ENCODE measurements at regions not wholly inside any gene's neighbourhood (a gene's known extent, or its start where the extent isn't known, plus 50 kb on each side); places are given as distances from the start of the nearest gene placed in this dataset.
"Not testable (repeated sequence)": the region's sequence is repeated elsewhere in the genome, so short reads cannot be mapped to it uniquely, and the experiment has no call there.

- no peak for DNase-seq
Measured at GRCh38 chr5:56763711-56764466, 51.5 kb upstream of the MAP3K1 start.

GRCh38 chr5:56763182-56763581, 52.2 kb upstream of the MAP3K1 start:
- no peak for DNase-seq

- DNase-seq, result no peak
Measured at GRCh38 chr5:56761151-56761885, 54.0 kb upstream of the MAP3K1 start.

GRCh38 chr5:56760723-56761122, 54.6 kb upstream of the MAP3K1 start:
- no peak for DNase-seq

- no peak for DNase-seq
Measured at GRCh38 chr5:56759521-56760216, 55.7 kb upstream of the MAP3K1 start.

GRCh38 chr5:56757077-56757476, 58.3 kb upstream of the MAP3K1 start:
- no peak for DNase-seq

GRCh38 chr5:56755036-56755555, 60.3 kb upstream of the MAP3K1 start:
- DNase-seq, result no peak

- not testable (repeated sequence) for DNase-seq
Measured at GRCh38 chr5:56753588-56753987, 61.8 kb upstream of the MAP3K1 start.

GRCh38 chr5:56751572-56752313, 63.6 kb upstream of the MAP3K1 start:
- DNase-seq, result no peak

GRCh38 chr5:56749842-56750241, 65.5 kb upstream of the MAP3K1 start:
- DNase-seq, result no peak

GRCh38 chr5:56746553-56747339, 68.6 kb upstream of the MAP3K1 start:
- no peak for DNase-seq

- DNase-seq, result no peak
Measured at GRCh38 chr5:56745864-56746263, 69.5 kb upstream of the MAP3K1 start.

- no peak for DNase-seq
Measured at GRCh38 chr5:56740868-56741267, 74.5 kb upstream of the MAP3K1 start.

- DNase-seq, result no peak
Measured at GRCh38 chr5:56739990-56740389, 75.4 kb upstream of the MAP3K1 start.

- no peak for DNase-seq
Measured at GRCh38 chr5:56737951-56738606, 77.3 kb upstream of the MAP3K1 start.

GRCh38 chr5:56737002-56737621, 78.2 kb upstream of the MAP3K1 start:
- no peak for DNase-seq

GRCh38 chr5:56735849-56736641, 79.3 kb upstream of the MAP3K1 start:
- no peak for DNase-seq

GRCh38 chr5:56734091-56734694, 81.2 kb upstream of the MAP3K1 start:
- DNase-seq, result no peak

- DNase-seq, result no peak
Measured at GRCh38 chr5:56733580-56733979, 81.8 kb upstream of the MAP3K1 start.

GRCh38 chr5:56732121-56732520, 83.2 kb upstream of the MAP3K1 start:
- no peak for DNase-seq

Measured in NCI-H187 (cell line).